MM.1S (cell line): ENCODE measurements at regions not wholly inside any gene's neighbourhood (a gene's known extent, or its start where the extent isn't known, plus 50 kb on each side); places are given as distances from the start of the nearest gene placed in this dataset.

ENCODE experiments used
- DNase-seq: peaks from one replicate; pipeline ENCODE4 v3.0.0-alpha.2; 2015
- H2AFZ ChIP-seq: fragments of 300-600 bp; sonication (generic); 2 replicates; pipeline ENCODE4 v1.6.0; 2016; ENCODE audit warnings: antibody characterized with exemption, low read length
- H3F3A ChIP-seq: fragments of 300-600 bp; sonication (generic); 2 replicates; pipeline ENCODE4 v1.6.1; 2016; ENCODE audit warnings: mild to moderate bottlenecking, antibody characterized with exemption, low read length, moderate library complexity, mixed read lengths; ENCODE audit not compliant: insufficient read depth
- H3K27ac ChIP-seq: fragments of 300-600 bp; sonication (generic); 2 replicates; pipeline ENCODE4 v1.5.1; 2016; ENCODE audit warnings: mild to moderate bottlenecking, low read length
- H3K27me3 ChIP-seq: fragments of 300-600 bp; sonication (generic); replicated peaks from 2 replicates; pipeline ENCODE4 v1.6.0; 2016; ENCODE audit warnings: low read length; ENCODE audit not compliant: insufficient read depth
- H3K36me3 ChIP-seq: fragments of 300-600 bp; sonication (generic); replicated peaks from 2 replicates; pipeline ENCODE4 v1.6.1; 2016; ENCODE audit warnings: mild to moderate bottlenecking, low read length, mixed read lengths; ENCODE audit not compliant: insufficient read depth
- H3K4me1 ChIP-seq: fragments of 300-600 bp; sonication (generic); 2 replicates; pipeline ENCODE4 v1.6.1; 2016; ENCODE audit warnings: low read length, mixed read lengths
- H3K4me2 ChIP-seq: fragments of 300-600 bp; sonication (generic); 2 replicates; pipeline ENCODE4 v1.6.0; 2016; ENCODE audit warnings: low read depth, low read length
- H3K4me3 ChIP-seq: fragments of 300-600 bp; sonication (generic); 2 replicates; pipeline ENCODE4 v1.5.1; 2016; ENCODE audit warnings: low read length, mixed read lengths
- H3K79me2 ChIP-seq: fragments of 300-600 bp; sonication (generic); 2 replicates; pipeline ENCODE4 v1.6.1; 2016; ENCODE audit warnings: mixed run types, low read length, mixed read lengths
- H3K9ac ChIP-seq: fragments of 300-600 bp; sonication (generic); 2 replicates; pipeline ENCODE4 v1.6.1; 2016; ENCODE audit warnings: low read length, mixed read lengths
- H3K9me2 ChIP-seq: fragments of 300-600 bp; sonication (generic); replicated peaks from 2 replicates; pipeline ENCODE4 v1.6.1; 2016; ENCODE audit warnings: mild to moderate bottlenecking, low read length, mixed read lengths; ENCODE audit not compliant: insufficient read depth
- H3K9me3 ChIP-seq: fragments of 300-600 bp; sonication (generic); replicated peaks from 2 replicates; pipeline ENCODE4 v1.6.1; 2016; ENCODE audit warnings: mild to moderate bottlenecking, low read length, mixed read lengths; ENCODE audit not compliant: insufficient read depth
- H4K20me1 ChIP-seq: fragments of 300-600 bp; sonication (generic); 2 replicates; pipeline ENCODE4 v1.6.1; 2016; ENCODE audit warnings: mild to moderate bottlenecking, low read length, moderate library complexity, mixed read lengths; ENCODE audit not compliant: insufficient read depth
- EZH2 ChIP-seq: fragments of 300-600 bp; sonication (generic); optimal IDR thresholded peaks from 2 replicates; pipeline ENCODE3; 2017; ENCODE audit warnings: low read depth, mild to moderate bottlenecking, antibody characterized with exemption, low read length, mixed read lengths
- EZH2phosphoT487 ChIP-seq: fragments of 300-600 bp; sonication (generic); IDR thresholded peaks from 2 replicates; pipeline ENCODE4 v1.6.1; 2018; ENCODE audit warnings: antibody characterized with exemption, low read length
- TF ChIP-seq, protein P1 (sequence below): fragments of 300-600 bp; sonication (generic); IDR thresholded peaks from 2 replicates; pipeline ENCODE4 v1.5.1; 2016; ENCODE audit warnings: antibody characterized with exemption, low read length, mixed read lengths

DNA sequence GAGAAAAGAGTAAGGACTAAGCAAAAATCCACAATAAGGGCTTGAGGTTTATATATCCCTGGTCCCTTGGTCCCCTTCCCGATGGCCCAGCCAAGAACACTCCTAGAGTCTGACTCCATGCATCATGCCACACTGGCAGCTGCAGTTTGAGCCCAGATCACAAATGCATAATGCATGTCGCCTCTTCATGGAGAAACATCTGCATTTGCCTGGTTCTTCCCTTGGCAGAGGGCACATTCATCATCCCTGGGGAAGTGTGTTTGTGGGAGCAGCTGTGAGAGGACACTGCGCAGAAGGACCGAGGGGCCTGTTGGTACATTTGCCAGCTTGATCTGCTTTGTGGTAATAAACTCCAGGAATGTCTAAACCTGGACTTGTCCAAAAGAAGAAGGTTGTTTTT lies 731.8 kb downstream of the FGF9 start:
- no peak overlapping the region for H3K4me2 ChIP-seq
- no peak overlapping the region for H2AFZ ChIP-seq
- no peak for DNase-seq
- H3K4me3 ChIP-seq = no peak overlapping the region
- no peak for TF ChIP-seq EZH2phosphoT487
- TF ChIP-seq EZH2 = no peak
- TF ChIP-seq, protein P1, sequence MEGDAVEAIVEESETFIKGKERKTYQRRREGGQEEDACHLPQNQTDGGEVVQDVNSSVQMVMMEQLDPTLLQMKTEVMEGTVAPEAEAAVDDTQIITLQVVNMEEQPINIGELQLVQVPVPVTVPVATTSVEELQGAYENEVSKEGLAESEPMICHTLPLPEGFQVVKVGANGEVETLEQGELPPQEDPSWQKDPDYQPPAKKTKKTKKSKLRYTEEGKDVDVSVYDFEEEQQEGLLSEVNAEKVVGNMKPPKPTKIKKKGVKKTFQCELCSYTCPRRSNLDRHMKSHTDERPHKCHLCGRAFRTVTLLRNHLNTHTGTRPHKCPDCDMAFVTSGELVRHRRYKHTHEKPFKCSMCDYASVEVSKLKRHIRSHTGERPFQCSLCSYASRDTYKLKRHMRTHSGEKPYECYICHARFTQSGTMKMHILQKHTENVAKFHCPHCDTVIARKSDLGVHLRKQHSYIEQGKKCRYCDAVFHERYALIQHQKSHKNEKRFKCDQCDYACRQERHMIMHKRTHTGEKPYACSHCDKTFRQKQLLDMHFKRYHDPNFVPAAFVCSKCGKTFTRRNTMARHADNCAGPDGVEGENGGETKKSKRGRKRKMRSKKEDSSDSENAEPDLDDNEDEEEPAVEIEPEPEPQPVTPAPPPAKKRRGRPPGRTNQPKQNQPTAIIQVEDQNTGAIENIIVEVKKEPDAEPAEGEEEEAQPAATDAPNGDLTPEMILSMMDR = no peak
- no peaks in the 10 kb centered on the region for H3K4me1 ChIP-seq
- no peak overlapping the region for H3K27ac ChIP-seq
- no peaks in the 10 kb centered on the region for H3K27me3 ChIP-seq
- no peaks in the 10 kb centered on the region for H3F3A ChIP-seq
- H3K9me3 ChIP-seq = no peaks in the 10 kb centered on the region
- no peaks in the 10 kb centered on the region for H3K36me3 ChIP-seq
- H3K9me2 ChIP-seq = no peaks in the 10 kb centered on the region
- H4K20me1 ChIP-seq = no peaks in the 10 kb centered on the region
- no peaks in the 10 kb centered on the region for H3K79me2 ChIP-seq
- no peak overlapping the region for H3K9ac ChIP-seq

DNA sequence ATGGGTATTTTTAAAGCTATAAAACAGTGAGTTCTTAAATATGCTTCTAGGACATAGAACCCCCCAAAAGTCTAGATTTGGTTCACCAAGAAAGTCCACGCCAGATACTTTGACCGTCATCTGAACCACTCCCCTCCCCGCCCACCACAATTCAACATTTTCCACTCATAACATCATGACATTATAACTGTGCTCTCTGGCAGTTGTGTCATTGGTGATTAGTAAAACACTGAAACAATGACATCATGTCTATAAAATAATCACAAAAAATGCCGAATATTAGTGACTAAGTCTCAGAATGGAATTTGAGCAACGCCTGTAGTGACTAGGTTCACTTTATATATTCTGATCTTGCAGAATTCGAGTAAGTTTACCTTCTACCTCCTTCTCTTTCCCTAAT lies 732.3 kb downstream of the FGF9 start:
- H4K20me1 ChIP-seq = no peaks in the 10 kb centered on the region
- no peaks in the 10 kb centered on the region for H3K4me1 ChIP-seq
- no peaks in the 10 kb centered on the region for H3K79me2 ChIP-seq
- no peaks in the 10 kb centered on the region for H3K9me3 ChIP-seq
- H3K9me2 ChIP-seq = no peaks in the 10 kb centered on the region
- no peaks in the 10 kb centered on the region for H3K27me3 ChIP-seq
- H3F3A ChIP-seq = no peaks in the 10 kb centered on the region
- no peak overlapping the region for H2AFZ ChIP-seq
- no peak for DNase-seq
- H3K36me3 ChIP-seq = no peaks in the 10 kb centered on the region
- no peak overlapping the region for H3K4me2 ChIP-seq
- no peak overlapping the region for H3K27ac ChIP-seq
- H3K9ac ChIP-seq = no peak overlapping the region
- H3K4me3 ChIP-seq = no peak overlapping the region
- TF ChIP-seq EZH2phosphoT487 (no peak), EZH2 (no peak)
- TF ChIP-seq, protein P1 = no peak

DNA sequence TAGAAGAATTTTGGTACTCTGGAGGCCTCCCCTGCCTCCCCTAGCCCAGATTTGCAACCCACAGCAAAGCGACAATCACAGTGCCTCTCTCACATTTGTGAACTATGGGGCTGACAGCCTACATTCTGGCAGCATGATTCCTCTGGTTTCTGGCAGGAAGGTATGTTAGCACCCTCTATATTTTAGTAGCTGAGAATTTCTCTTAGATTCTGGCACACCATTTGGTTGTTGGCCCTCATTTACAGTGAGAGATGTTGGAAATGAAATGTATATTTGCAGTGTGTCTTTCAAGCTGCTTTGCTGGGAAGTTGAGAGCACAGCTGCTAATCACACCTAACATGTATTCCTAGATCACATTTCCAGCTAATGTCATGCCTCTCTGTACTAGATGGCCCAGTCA lies 735.0 kb downstream of the FGF9 start:
- no peak overlapping the region for H3K27ac ChIP-seq
- TF ChIP-seq EZH2phosphoT487 (no peak), EZH2 (no peak)
- TF ChIP-seq, protein P1 = no peak
- H2AFZ ChIP-seq = no peak overlapping the region
- no peak for DNase-seq
- no peaks in the 10 kb centered on the region for H3K9me3 ChIP-seq
- no peaks in the 10 kb centered on the region for H3K36me3 ChIP-seq
- H3K9ac ChIP-seq = no peak overlapping the region
- H3K4me2 ChIP-seq = no peak overlapping the region
- H3K4me1 ChIP-seq = no peaks in the 10 kb centered on the region
- H3F3A ChIP-seq = no peaks in the 10 kb centered on the region
- no peak overlapping the region for H3K4me3 ChIP-seq
- H4K20me1 ChIP-seq = no peaks in the 10 kb centered on the region
- H3K9me2 ChIP-seq = no peaks in the 10 kb centered on the region
- no peaks in the 10 kb centered on the region for H3K27me3 ChIP-seq
- H3K79me2 ChIP-seq = no peaks in the 10 kb centered on the region
